Activated CD4-positive, CD25-positive, alpha-beta regulatory T cell treated with anti-CD3 and anti-CD28 coated beads, Interleukin-2, amount 50 U/mL, for 16 hours (primary cell): ENCODE measurements at regions not wholly inside any gene's neighbourhood (a gene's known extent, or its start where the extent isn't known, plus 50 kb on each side); places are given as distances from the start of the nearest gene placed in this dataset.

Source experiments
- DNase-seq: peaks from one replicate; pipeline ENCODE4 v3.0.0-alpha.2; 2020; ENCODE audit warnings: low read depth, low spot score

DNA sequence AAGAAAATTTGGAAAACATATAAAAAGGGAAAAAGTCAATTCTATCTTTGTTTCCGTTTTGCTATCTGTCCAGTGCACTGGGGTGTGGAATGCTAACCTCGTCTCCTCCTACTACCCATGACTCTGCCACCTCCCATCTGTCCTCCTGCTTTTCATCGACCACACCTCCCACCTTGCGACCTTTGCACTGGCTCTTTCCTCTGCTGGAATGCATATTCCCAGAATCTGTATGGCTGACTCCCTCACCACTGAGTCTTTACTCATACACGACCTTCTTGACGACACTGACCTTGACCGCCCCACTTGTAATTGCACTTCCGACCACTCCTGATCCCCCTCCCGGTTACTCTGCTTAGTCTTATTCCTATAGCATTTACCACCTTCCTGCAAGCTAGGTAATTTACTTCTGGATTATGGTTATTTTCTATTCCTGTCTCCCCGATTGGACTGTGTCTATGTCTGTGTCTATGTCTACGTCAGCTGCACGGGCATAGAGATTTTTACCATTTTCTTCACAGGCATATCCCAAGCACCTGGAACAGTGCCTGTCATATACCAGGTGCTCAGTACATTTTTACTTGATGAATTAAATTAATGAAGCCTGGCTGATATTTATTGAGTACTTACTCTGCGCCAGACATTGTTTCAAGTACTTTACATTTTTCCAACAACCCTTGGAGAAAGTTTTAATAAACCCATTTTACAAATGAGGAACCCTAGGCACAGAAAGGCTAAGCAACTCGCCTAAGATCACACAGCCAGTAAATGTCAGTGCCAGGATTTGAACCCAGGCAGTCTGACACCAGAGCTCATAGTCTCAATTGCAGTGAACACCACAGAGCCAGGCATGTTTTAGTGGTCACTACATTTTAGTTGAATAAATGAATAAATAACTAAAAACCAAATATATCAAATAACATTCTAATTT lies 54.0 kb upstream of the SLC22A11 start:
- DNase-seq = no peak

DNA sequence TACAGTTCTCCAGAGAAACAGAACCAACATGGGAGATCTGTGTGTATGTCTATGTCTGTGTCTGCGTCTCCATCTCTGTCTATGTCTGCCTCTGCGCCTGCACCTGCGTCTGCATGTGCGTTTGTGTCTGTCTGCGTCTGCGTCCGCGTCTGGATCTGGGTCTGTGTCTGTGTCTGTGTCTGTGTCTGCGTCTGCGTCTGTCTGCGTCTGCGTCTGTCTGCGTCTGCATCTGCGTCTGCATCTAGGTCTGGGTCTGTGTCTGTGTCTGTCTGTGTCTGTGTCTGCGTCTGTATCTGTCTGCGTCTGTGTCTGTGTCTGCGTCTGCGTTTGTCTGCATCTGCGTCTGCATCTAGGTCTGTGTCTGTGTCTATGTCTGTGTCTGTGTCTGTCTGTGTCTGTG lies 53.1 kb upstream of the SLC22A11 start:
- no peak for DNase-seq

DNA sequence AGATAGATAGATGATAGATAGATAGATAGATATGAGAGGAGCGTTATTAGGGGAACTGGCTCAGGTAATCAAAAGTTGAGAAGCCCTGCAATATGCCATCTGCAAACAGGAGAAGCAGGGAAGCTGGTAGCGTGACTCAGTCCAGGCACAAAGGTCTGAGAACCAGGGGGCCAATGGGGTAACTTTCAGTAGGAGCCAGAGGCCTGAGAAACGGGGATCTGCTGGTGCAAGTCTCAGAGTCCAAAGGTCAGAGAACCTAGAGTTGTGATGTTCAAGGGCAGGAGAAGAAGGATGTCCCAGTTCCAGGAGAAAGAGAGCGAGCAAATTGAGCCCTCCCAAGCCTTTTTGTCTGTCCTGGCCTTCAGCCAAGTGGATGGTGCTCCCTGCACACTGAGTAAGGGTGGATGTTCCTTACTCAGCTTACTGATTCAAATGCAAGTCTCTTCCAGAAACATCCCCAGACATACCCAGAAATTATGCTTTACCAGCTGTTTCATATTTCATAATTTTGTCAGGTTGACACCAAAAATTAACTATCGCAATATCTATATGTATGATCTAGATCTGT lies 52.5 kb upstream of the SLC22A11 start:
- no peak for DNase-seq

DNA sequence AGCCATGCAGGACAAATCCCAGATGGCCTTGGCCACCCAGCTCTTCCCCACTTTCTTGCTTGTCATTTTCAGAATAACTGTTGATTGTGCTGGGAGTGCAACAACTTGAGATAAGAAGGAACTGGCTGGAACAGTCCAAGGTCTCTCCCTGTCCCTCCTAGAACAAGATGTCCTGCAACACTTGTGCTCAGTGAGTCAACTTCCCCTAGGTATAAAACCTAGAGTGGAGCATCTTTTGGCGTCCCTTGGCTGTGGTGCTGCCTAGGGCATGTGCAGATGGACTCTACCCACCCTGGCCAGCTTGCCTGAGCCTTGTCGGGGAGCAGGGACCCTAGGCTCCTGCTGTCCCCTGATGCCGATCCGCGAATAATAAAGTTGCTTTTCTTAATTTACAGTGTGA lies 50.7 kb upstream of the SLC22A11 start:
- no peak for DNase-seq
